Fibroblast of the aortic adventitia (primary cell): ENCODE measurements at regions not wholly inside any gene's neighbourhood (a gene's known extent, or its start where the extent isn't known, plus 50 kb on each side); places are given as distances from the start of the nearest gene placed in this dataset.

Source experiments
- DNase-seq: peaks from one replicate; pipeline ENCODE4 v3.0.0-alpha.2; 2010; ENCODE audit warnings: low read depth
- H3K4me3 ChIP-seq: 2 replicates; pipeline ENCODE4 v1.5.1; 2011; ENCODE audit warnings: low read depth, mild to moderate bottlenecking, control low read depth, low read length, moderate library complexity
- TF ChIP-seq, protein P1 (sequence below): IDR thresholded peaks from 2 replicates; pipeline ENCODE4 v1.5.1; 2011; ENCODE audit warnings: mild to moderate bottlenecking, low read length, control low read depth, inconsistent platforms; ENCODE audit not compliant: insufficient read depth

- TF ChIP-seq, protein P1, sequence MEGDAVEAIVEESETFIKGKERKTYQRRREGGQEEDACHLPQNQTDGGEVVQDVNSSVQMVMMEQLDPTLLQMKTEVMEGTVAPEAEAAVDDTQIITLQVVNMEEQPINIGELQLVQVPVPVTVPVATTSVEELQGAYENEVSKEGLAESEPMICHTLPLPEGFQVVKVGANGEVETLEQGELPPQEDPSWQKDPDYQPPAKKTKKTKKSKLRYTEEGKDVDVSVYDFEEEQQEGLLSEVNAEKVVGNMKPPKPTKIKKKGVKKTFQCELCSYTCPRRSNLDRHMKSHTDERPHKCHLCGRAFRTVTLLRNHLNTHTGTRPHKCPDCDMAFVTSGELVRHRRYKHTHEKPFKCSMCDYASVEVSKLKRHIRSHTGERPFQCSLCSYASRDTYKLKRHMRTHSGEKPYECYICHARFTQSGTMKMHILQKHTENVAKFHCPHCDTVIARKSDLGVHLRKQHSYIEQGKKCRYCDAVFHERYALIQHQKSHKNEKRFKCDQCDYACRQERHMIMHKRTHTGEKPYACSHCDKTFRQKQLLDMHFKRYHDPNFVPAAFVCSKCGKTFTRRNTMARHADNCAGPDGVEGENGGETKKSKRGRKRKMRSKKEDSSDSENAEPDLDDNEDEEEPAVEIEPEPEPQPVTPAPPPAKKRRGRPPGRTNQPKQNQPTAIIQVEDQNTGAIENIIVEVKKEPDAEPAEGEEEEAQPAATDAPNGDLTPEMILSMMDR: no peak
- H3K4me3 ChIP-seq: no peak overlapping the region
- peak; percentile 55 for DNase-seq
Observed at GRCh38 chr5:111013011-111013410, 58.5 kb upstream of the TSLP start.

DNA sequence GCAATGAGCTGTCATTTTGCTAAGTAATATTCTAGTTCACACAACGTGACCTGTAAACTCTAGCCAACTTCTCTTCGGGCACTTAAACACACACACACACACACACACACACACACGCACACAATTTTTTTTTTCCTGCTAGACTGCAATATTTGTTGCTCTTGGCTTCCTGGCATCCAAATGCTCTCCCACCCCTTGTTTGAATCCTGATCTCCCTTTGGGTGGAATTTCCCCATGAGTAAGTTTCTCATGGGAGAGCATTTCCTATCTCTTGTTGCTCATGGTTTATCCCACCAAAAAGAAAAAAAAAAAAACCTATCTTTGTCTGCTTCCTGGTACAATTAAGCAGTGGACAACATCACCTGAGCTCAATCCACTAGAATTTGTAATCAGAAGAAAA is 54.7 kb upstream of the TSLP start:
- peak; percentile 90 for DNase-seq
- TF ChIP-seq, protein P1: no peak
- H3K4me3 ChIP-seq: no peak overlapping the region

DNA sequence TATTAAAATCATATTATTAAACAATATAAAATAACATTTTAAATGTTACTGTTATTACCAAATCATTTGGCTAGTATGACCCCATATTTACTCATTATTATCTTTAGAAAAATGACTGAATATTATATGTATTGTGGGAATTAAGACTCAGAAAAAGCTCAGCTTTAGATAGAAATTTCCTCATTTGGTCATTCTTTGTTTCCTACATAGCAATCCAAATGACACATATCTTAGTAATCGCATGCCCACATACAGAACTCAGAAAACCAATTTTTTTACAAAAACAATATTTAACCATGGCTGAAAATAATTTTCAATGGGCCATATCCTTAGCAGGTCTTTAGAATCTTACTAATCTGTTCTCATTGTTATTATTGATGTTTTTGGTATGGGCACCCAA is 53.8 kb upstream of the TSLP start:
- peak; percentile 25 for DNase-seq
- TF ChIP-seq, protein P1: no peak
- no peak overlapping the region for H3K4me3 ChIP-seq
